Activated CD4-positive, alpha-beta T cell treated with anti-CD3 and anti-CD28 coated beads for 36 hours (primary cell): ENCODE measurements at regions not wholly inside any gene's neighbourhood (a gene's known extent, or its start where the extent isn't known, plus 50 kb on each side); places are given as distances from the start of the nearest gene placed in this dataset.
A peak's percentile ranks its signal among the peaks of the same experiment; 100 is the strongest.
"Not testable (repeated sequence)": the region's sequence is repeated elsewhere in the genome, so short reads cannot be mapped to it uniquely, and the experiment has no call there.

Source experiments
- ATAC-seq: fragments of 200-7000 bp; cut with Tn5 transposase; one replicate; pipeline ENCODE4 v1.10.0; 2021; ENCODE audit warnings: mild to moderate bottlenecking, moderate library complexity
- CTCF ChIA-PET: fragments of 350-600 bp; sonication (Branson Sonifier 250); formaldehyde crosslinking; loops from one replicate; lab custom pipeline; 2021; ENCODE audit warnings: antibody characterized with exemption; lab: Charles Lee
- POLR2A ChIA-PET: fragments of 350-600 bp; sonication (Branson Sonifier 250); formaldehyde crosslinking; loops from one replicate; lab custom pipeline; 2021; ENCODE audit warnings: antibody characterized with exemption, inconsistent platforms; lab: Charles Lee
- DNase-seq: peaks from one replicate; pipeline ENCODE4 v3.0.0-alpha.2; 2020
- H3K27ac Mint-ChIP-seq: one replicate; pipeline ENCODE4 v1.8.0; 2021; ENCODE audit warnings: mixed read lengths
- H3K27me3 Mint-ChIP-seq: one replicate; pipeline ENCODE4 v1.8.0; 2021; ENCODE audit warnings: mixed read lengths
- H3K36me3 Mint-ChIP-seq: one replicate; pipeline ENCODE4 v1.8.0; 2021; ENCODE audit warnings: low read depth, mixed read lengths
- H3K4me1 Mint-ChIP-seq: one replicate; pipeline ENCODE4 v1.8.0; 2021; ENCODE audit warnings: mixed read lengths
- H3K4me3 Mint-ChIP-seq: one replicate; pipeline ENCODE4 v1.8.0; 2021; ENCODE audit warnings: mild to moderate bottlenecking, moderate library complexity, mixed read lengths
- H3K9me3 Mint-ChIP-seq: one replicate; pipeline ENCODE4 v1.8.0; 2021; ENCODE audit warnings: low read depth, mixed read lengths
- intact Hi-C, 2 experiments: fragments of 100-400 bp; cut with DNase I in 1 of 2; cut with micrococcal nuclease in 1 of 2; formaldehyde crosslinking; loops; one replicate each; pipeline versions ENCODE4 v1.14.2 to v1.15.1; 2022 to 2024; cut with DNase I, micrococcal nuclease

GRCh38 chr14:71807049-71807448, 125.2 kb upstream of the RGS6 start:
- H3K36me3 Mint-ChIP-seq, DNase-seq, H3K4me1 Mint-ChIP-seq, intact Hi-C loops, H3K9me3 Mint-ChIP-seq, POLR2A ChIA-PET, ATAC-seq, H3K4me3 Mint-ChIP-seq, H3K27ac Mint-ChIP-seq: not testable (repeated sequence)
- peaks cover 13% of the 10 kb centered on the region for H3K27me3 Mint-ChIP-seq
- CTCF ChIA-PET, result interaction anchor here (1.0 kb wide), 1 partner anchor 8 kb away, joined by 3 read pairs; no protein-coding TSS in a partner anchor

GRCh38 chr14:71810800-71811199, 121.4 kb upstream of the RGS6 start:
- POLR2A ChIA-PET, ATAC-seq, H3K4me1 Mint-ChIP-seq, DNase-seq, H3K4me3 Mint-ChIP-seq, intact Hi-C loops, H3K9me3 Mint-ChIP-seq, CTCF ChIA-PET, H3K36me3 Mint-ChIP-seq, H3K27ac Mint-ChIP-seq: not testable (repeated sequence)
- H3K27me3 Mint-ChIP-seq, result peaks cover 19% of the 10 kb centered on the region

GRCh38 chr14:71812693-71813092, 119.5 kb upstream of the RGS6 start:
- CTCF ChIA-PET, result interaction anchor here (0.7 kb wide), 1 partner anchor 984 kb away, joined by 3 read pairs; no protein-coding TSS in a partner anchor
- ATAC-seq (no peak), DNase-seq (no peak)
- Mint-ChIP-seq H3K4me1 (no peaks in the 10 kb centered on the region), H3K9me3 (peaks cover 3% of the 10 kb centered on the region), H3K4me3 (no peak overlapping the region), H3K27me3 (peaks cover 20% of the 10 kb centered on the region), H3K27ac (no peak overlapping the region), H3K36me3 (no peaks in the 10 kb centered on the region)
- intact Hi-C loops, result no loop called here
- POLR2A ChIA-PET, result no interaction called here

- intact Hi-C loops, result no loop called here
- H3K9me3 Mint-ChIP-seq, result peaks cover 3% of the 10 kb centered on the region
- no peak overlapping the region for H3K27ac Mint-ChIP-seq
- no peak for DNase-seq
- no peak overlapping the region for H3K4me3 Mint-ChIP-seq
- peaks cover 18% of the 10 kb centered on the region for H3K27me3 Mint-ChIP-seq
- ATAC-seq, result no peak
- H3K36me3 Mint-ChIP-seq, result no peaks in the 10 kb centered on the region
- CTCF ChIA-PET, result interaction anchor here (1.1 kb wide), 1 partner anchor 8 kb away, joined by 3 read pairs; no protein-coding TSS in a partner anchor
- POLR2A ChIA-PET, result no interaction called here
- H3K4me1 Mint-ChIP-seq, result no peaks in the 10 kb centered on the region
Observed at GRCh38 chr14:71815110-71815509, 117.1 kb upstream of the RGS6 start.

- intact Hi-C loops, result no loop called here
- no peaks in the 10 kb centered on the region for H3K9me3 Mint-ChIP-seq
- peaks cover 17% of the 10 kb centered on the region for H3K27me3 Mint-ChIP-seq
- CTCF ChIA-PET, result no interaction called here
- no peaks in the 10 kb centered on the region for H3K4me1 Mint-ChIP-seq
- DNase-seq (no peak), ATAC-seq (no peak)
- H3K36me3 Mint-ChIP-seq, result no peaks in the 10 kb centered on the region
- POLR2A ChIA-PET, result no interaction called here
- H3K27ac Mint-ChIP-seq, result no peak overlapping the region
- no peak overlapping the region for H3K4me3 Mint-ChIP-seq
Observed at GRCh38 chr14:71824816-71825215, 107.4 kb upstream of the RGS6 start.

- no peaks in the 10 kb centered on the region for H3K4me1 Mint-ChIP-seq
- no peak for DNase-seq
- ATAC-seq, result no peak
- peaks cover 7% of the 10 kb centered on the region for H3K9me3 Mint-ChIP-seq
- CTCF ChIA-PET, result interaction anchor here (0.7 to 1.3 kb wide), 4 partner anchors 22 to 459 kb away, joined by 3 to 6 read pairs (median 4); no protein-coding TSS in a partner anchor
- H3K27ac Mint-ChIP-seq, result no peak overlapping the region
- POLR2A ChIA-PET, result no interaction called here
- H3K27me3 Mint-ChIP-seq, result peaks cover 5% of the 10 kb centered on the region
- no peak overlapping the region for H3K4me3 Mint-ChIP-seq
- intact Hi-C loops, result no loop called here
- no peaks in the 10 kb centered on the region for H3K36me3 Mint-ChIP-seq
Observed at GRCh38 chr14:71833476-71833875, 98.8 kb upstream of the RGS6 start.

GRCh38 chr14:71834284-71835204, 97.7 kb upstream of the RGS6 start:
- Mint-ChIP-seq H3K36me3 (no peaks in the 10 kb centered on the region), H3K9me3 (peaks cover 7% of the 10 kb centered on the region), H3K4me1 (no peaks in the 10 kb centered on the region), H3K27me3 (peaks cover 2% of the 10 kb centered on the region), H3K27ac (no peak overlapping the region), H3K4me3 (no peak overlapping the region)
- CTCF ChIA-PET, result interaction anchor here (1.0 to 1.3 kb wide), 2 partner anchors 8 to 21 kb away, joined by 3 to 6 read pairs; no protein-coding TSS in a partner anchor
- POLR2A ChIA-PET, result interaction anchor here (0.6 kb wide), 2 partner anchors 13 to 1156 kb away, joined by 3 to 5 read pairs; no protein-coding TSS in a partner anchor
- ATAC-seq (no peak), DNase-seq (no peak)
- intact Hi-C loops, result no loop called here

GRCh38 chr14:71852181-71852580, 80.0 kb upstream of the RGS6 start:
- intact Hi-C loops, result no loop called here
- ChIA-PET POLR2A (no interaction called here), CTCF (no interaction called here)
- Mint-ChIP-seq H3K9me3 (peaks cover 8% of the 10 kb centered on the region), H3K4me3 (no peak overlapping the region), H3K27ac (no peak overlapping the region), H3K4me1 (peaks cover 3% of the 10 kb centered on the region), H3K27me3 (peaks cover 26% of the 10 kb centered on the region), H3K36me3 (no peaks in the 10 kb centered on the region)
- ATAC-seq (no peak), DNase-seq (no peak)

GRCh38 chr14:71855399-71856036, 76.7 kb upstream of the RGS6 start:
- ATAC-seq (peak; percentile 33), DNase-seq (peak; percentile 78)
- Mint-ChIP-seq H3K4me1 (peaks cover 3% of the 10 kb centered on the region), H3K27ac (no peak overlapping the region), H3K9me3 (peaks cover 9% of the 10 kb centered on the region), H3K27me3 (peaks cover 34% of the 10 kb centered on the region), H3K4me3 (no peak overlapping the region), H3K36me3 (no peaks in the 10 kb centered on the region)
- CTCF ChIA-PET, result interaction anchor here (0.6 to 2.7 kb wide), 20 partner anchors 14 to 751 kb away, joined by 3 to 10 read pairs (median 4); no protein-coding TSS in a partner anchor
- POLR2A ChIA-PET, result interaction anchor here (0.7 kb wide), 1 partner anchor 738 kb away, joined by 4 read pairs; no protein-coding TSS in a partner anchor
- intact Hi-C loops, result loop anchor here (1.0 to 5.0 kb wide), 2 partner anchors 716 to 753 kb away; no protein-coding TSS in a partner anchor

GRCh38 chr14:71856199-71856919, 75.9 kb upstream of the RGS6 start:
- Mint-ChIP-seq H3K36me3 (no peaks in the 10 kb centered on the region), H3K9me3 (peaks cover 9% of the 10 kb centered on the region), H3K27ac (no peak overlapping the region), H3K4me3 (no peak overlapping the region), H3K4me1 (peaks cover 3% of the 10 kb centered on the region), H3K27me3 (peaks cover 34% of the 10 kb centered on the region)
- ChIA-PET CTCF (interaction anchor here (0.6 to 2.7 kb wide), 6 partner anchors 9 to 107 kb away, joined by 3 to 7 read pairs (median 3); no protein-coding TSS in a partner anchor), POLR2A (no interaction called here)
- DNase-seq, result peak; percentile 31
- intact Hi-C loops, result loop anchor here in 1 of 2 experiments (5.0 kb wide), 1 partner anchor 754 kb away; no protein-coding TSS in a partner anchor
- no peak for ATAC-seq

- Mint-ChIP-seq H3K36me3 (no peaks in the 10 kb centered on the region), H3K27me3 (peaks cover 12% of the 10 kb centered on the region), H3K9me3 (no peaks in the 10 kb centered on the region), H3K4me3 (no peak overlapping the region), H3K4me1 (no peaks in the 10 kb centered on the region), H3K27ac (no peak overlapping the region)
- CTCF ChIA-PET, result interaction anchor here (0.6 kb wide), 1 partner anchor 26 kb away, joined by 3 read pairs; no protein-coding TSS in a partner anchor
- POLR2A ChIA-PET, result no interaction called here
- intact Hi-C loops, result no loop called here
- no peak for ATAC-seq
- no peak for DNase-seq
Observed at GRCh38 chr14:71863049-71863448, 69.2 kb upstream of the RGS6 start.
